ENCODE measurements at regions not wholly inside any gene's neighbourhood (a gene's known extent, or its start where the extent isn't known, plus 50 kb on each side); places are given as distances from the start of the nearest gene placed in this dataset.

- H3K27ac Mint-ChIP-seq = no peak overlapping the region
- CTCF ChIA-PET = no interaction called here
Observed at GRCh38 chr7:131792311-131792710, 235.9 kb upstream of the PODXL start.

GRCh38 chr7:131787101-131787500 lies 230.7 kb upstream of the PODXL start:
- no peak overlapping the region for H3K4me3 Mint-ChIP-seq
- no peak for TF ChIP-seq CTCF (IDR thresholded peaks at IDR 0.05)
- DNase-seq (no peak), ATAC-seq (no peak)
- H3K4me1 Mint-ChIP-seq (ENCODE audit: low read depth) = no peaks in the 10 kb centered on the region
- no peak overlapping the region for H3K27ac Mint-ChIP-seq
- no peaks in the 10 kb centered on the region for H3K9me3 Mint-ChIP-seq
- intact Hi-C loops (cut with micrococcal nuclease) = no loop called here
- H3K27me3 Mint-ChIP-seq = peaks cover 12% of the 10 kb centered on the region
- ChIA-PET POLR2A (no interaction called here), CTCF (no interaction called here)
- no peaks in the 10 kb centered on the region for H3K36me3 Mint-ChIP-seq (ENCODE audit: low read depth)

More at GRCh38 chr7:131792311-131792710, 235.9 kb upstream of the PODXL start:
- ATAC-seq (no peak), DNase-seq (no peak)
- Mint-ChIP-seq H3K9me3 (no peaks in the 10 kb centered on the region), H3K4me3 (no peak overlapping the region), H3K4me1 (ENCODE audit: low read depth) (no peaks in the 10 kb centered on the region), H3K36me3 (ENCODE audit: low read depth) (no peaks in the 10 kb centered on the region), H3K27me3 (peaks cover 9% of the 10 kb centered on the region)
- no peak for TF ChIP-seq CTCF (IDR thresholded peaks at IDR 0.05)
- POLR2A ChIA-PET = no interaction called here
- intact Hi-C loops (cut with micrococcal nuclease) = no loop called here

GRCh38 chr7:131786204-131786603 lies 229.8 kb upstream of the PODXL start:
- Mint-ChIP-seq H3K27ac (no peak overlapping the region), H3K4me1 (ENCODE audit: low read depth) (no peaks in the 10 kb centered on the region), H3K9me3 (no peaks in the 10 kb centered on the region), H3K4me3 (no peak overlapping the region), H3K27me3 (peaks cover 13% of the 10 kb centered on the region), H3K36me3 (ENCODE audit: low read depth) (no peaks in the 10 kb centered on the region)
- ChIA-PET POLR2A (no interaction called here), CTCF (no interaction called here)
- ATAC-seq (no peak), DNase-seq (no peak)
- no peak for TF ChIP-seq CTCF (IDR thresholded peaks at IDR 0.05)
- intact Hi-C loops (cut with micrococcal nuclease) = no loop called here

- intact Hi-C loops (cut with micrococcal nuclease) = no loop called here
- TF ChIP-seq CTCF (IDR thresholded peaks at IDR 0.05) = no peak
- Mint-ChIP-seq H3K4me3 (no peak overlapping the region), H3K36me3 (ENCODE audit: low read depth) (no peaks in the 10 kb centered on the region), H3K9me3 (no peaks in the 10 kb centered on the region), H3K4me1 (ENCODE audit: low read depth) (no peaks in the 10 kb centered on the region), H3K27ac (no peak overlapping the region), H3K27me3 (peaks cover 5% of the 10 kb centered on the region)
- CTCF ChIA-PET = no interaction called here
- DNase-seq (no peak), ATAC-seq (no peak)
- POLR2A ChIA-PET = no interaction called here
Observed at GRCh38 chr7:131778601-131779000, 222.2 kb upstream of the PODXL start.

DNA sequence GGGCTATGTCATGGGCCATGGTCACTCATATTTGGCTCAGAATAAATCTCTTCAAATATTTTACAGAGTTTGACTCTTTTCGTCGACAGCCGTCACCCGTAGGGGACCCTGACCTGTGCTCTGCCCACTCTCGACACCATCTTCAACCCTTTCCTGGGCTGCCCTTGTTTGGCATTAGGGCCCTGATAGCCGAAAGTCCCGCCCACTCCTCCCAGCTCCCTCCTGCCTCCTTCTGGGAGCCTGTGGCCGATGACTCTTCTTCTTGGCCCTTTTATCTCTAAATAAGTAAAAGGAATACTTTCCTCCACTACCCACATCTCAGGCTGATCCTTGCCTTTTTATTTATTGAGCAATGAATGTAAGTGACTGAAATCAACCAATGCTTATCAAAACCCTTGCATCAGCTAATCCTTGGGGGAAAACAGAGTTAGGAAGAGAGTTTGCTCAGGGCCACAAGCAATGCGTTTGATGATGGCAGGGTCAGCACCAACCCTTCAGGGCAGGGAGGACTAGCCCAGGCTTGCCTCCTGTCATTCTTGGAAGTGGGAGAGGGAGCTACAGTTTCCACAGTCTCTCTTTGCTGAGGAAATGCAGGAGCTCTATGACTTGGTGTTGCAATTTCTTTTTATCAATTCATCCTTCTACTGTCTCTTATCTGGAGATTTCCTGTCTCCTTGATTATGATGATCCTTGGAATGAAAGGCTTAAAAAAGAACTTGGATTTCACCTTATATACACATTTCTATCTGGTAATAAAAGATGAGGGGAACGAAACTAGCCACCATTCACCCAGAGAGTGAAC lies 218.2 kb upstream of the PODXL start:
- no peaks in the 10 kb centered on the region for H3K36me3 Mint-ChIP-seq (ENCODE audit: low read depth)
- peaks cover 5% of the 10 kb centered on the region for H3K27me3 Mint-ChIP-seq
- ChIA-PET POLR2A (interaction anchor here (1.1 kb wide), 1 partner anchor 14 kb away, joined by 3 read pairs; no protein-coding TSS in a partner anchor), CTCF (no interaction called here)
- no peaks in the 10 kb centered on the region for H3K9me3 Mint-ChIP-seq
- H3K4me1 Mint-ChIP-seq (ENCODE audit: low read depth) = no peaks in the 10 kb centered on the region
- no peak overlapping the region for H3K4me3 Mint-ChIP-seq
- DNase-seq = no peak
- ATAC-seq = no peak
- no peak overlapping the region for H3K27ac Mint-ChIP-seq
- TF ChIP-seq CTCF (IDR thresholded peaks at IDR 0.05) = no peak
- intact Hi-C loops (cut with micrococcal nuclease) = no loop called here

Data from activated CD8-positive, alpha-beta T cell treated with anti-CD3 and anti-CD28 coated beads for 36 hours (primary cell).